HEK293 (cell line): ENCODE measurements at regions not wholly inside any gene's neighbourhood (a gene's known extent, or its start where the extent isn't known, plus 50 kb on each side); places are given as distances from the start of the nearest gene placed in this dataset.

ENCODE experiments used
- BCL11A ChIP-seq: fragments of 450-650 bp; formaldehyde crosslinking; IDR thresholded peaks from 2 replicates; pipeline ENCODE4 v1.5.1; 2016; ENCODE audit warnings: low read depth, missing biosample characterization, missing genetic modification characterization
- SP2 ChIP-seq: fragments of 450-650 bp; formaldehyde crosslinking; IDR thresholded peaks from 2 replicates; pipeline ENCODE4 v1.5.1; 2016; ENCODE audit warnings: missing biosample characterization, missing genetic modification characterization
- WT1 ChIP-seq: fragments of 450-650 bp; formaldehyde crosslinking; IDR thresholded peaks from 2 replicates; pipeline ENCODE4 v1.5.1; 2016; ENCODE audit warnings: missing biosample characterization, missing genetic modification characterization
- ZNF274 ChIP-seq, 2 experiments: fragments of 200-500 bp in 1 of 2; fragments of 450-650 bp in 1 of 2; sonication (Bioruptor generic) in 1 of 2; formaldehyde crosslinking in 1 of 2; IDR thresholded peaks; 2 replicates each; pipeline versions ENCODE4 v1.5.1 to v1.6.1; 2014 to 2016; ENCODE audit warnings: borderline replicate concordance in 1 of 2, inconsistent platforms in 1 of 2, low read length in 1 of 2, missing biosample characterization in 1 of 2, missing genetic modification characterization in 1 of 2
- ZNF530 ChIP-seq: fragments of 450-650 bp; formaldehyde crosslinking; IDR thresholded peaks from 2 replicates; pipeline ENCODE4 v1.5.1; 2016; ENCODE audit warnings: low read depth, missing biosample characterization, missing genetic modification characterization
- TF ChIP-seq, protein P1 (sequence below): fragments of 450-650 bp; formaldehyde crosslinking; IDR thresholded peaks from 2 replicates; pipeline ENCODE4 v1.5.1; 2016; ENCODE audit warnings: missing biosample characterization, missing genetic modification characterization
- TF ChIP-seq, protein P2 (sequence below): fragments of 450-650 bp; formaldehyde crosslinking; IDR thresholded peaks from 2 replicates; pipeline ENCODE4 v1.5.1; 2016; ENCODE audit warnings: missing biosample characterization, missing genetic modification characterization

DNA sequence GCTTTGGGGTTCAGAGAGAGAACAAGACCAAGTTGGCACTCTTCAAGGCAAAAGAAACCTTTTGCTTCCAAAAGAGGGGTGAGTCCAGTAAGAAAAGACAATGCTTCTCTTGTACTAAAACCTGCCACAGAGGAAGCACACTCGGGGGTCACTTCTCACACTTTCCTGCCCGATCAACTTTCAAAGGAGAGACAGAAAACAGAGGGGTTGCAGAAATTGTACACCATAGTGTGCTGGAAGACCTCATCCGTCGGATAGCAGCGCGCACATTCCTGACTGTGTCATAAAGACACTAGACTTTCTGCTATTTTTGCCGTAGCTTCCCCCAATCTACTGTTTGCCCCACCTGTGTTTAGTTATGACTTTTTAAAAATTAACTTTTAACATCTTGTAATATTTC is 66.9 kb downstream of the OR2K2 start:
- TF ChIP-seq, protein P1, sequence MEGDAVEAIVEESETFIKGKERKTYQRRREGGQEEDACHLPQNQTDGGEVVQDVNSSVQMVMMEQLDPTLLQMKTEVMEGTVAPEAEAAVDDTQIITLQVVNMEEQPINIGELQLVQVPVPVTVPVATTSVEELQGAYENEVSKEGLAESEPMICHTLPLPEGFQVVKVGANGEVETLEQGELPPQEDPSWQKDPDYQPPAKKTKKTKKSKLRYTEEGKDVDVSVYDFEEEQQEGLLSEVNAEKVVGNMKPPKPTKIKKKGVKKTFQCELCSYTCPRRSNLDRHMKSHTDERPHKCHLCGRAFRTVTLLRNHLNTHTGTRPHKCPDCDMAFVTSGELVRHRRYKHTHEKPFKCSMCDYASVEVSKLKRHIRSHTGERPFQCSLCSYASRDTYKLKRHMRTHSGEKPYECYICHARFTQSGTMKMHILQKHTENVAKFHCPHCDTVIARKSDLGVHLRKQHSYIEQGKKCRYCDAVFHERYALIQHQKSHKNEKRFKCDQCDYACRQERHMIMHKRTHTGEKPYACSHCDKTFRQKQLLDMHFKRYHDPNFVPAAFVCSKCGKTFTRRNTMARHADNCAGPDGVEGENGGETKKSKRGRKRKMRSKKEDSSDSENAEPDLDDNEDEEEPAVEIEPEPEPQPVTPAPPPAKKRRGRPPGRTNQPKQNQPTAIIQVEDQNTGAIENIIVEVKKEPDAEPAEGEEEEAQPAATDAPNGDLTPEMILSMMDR: no peak
- TF ChIP-seq SP2 (tag by site-specific recombination) (no peak), BCL11A (tag by site-specific recombination) (no peak), ZNF274 (IDR thresholded peaks at IDR 0.05; ENCODE audit: low read length) (no peak), ZNF274 (tag by site-specific recombination; IDR thresholded peaks at IDR 0.05; ENCODE audit: borderline replicate concordance) (no peak), WT1 (tag by site-specific recombination) (no peak), ZNF530 (no peak)
- TF ChIP-seq, protein P2, sequence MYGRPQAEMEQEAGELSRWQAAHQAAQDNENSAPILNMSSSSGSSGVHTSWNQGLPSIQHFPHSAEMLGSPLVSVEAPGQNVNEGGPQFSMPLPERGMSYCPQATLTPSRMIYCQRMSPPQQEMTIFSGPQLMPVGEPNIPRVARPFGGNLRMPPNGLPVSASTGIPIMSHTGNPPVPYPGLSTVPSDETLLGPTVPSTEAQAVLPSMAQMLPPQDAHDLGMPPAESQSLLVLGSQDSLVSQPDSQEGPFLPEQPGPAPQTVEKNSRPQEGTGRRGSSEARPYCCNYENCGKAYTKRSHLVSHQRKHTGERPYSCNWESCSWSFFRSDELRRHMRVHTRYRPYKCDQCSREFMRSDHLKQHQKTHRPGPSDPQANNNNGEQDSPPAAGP (tag by site-specific recombination): no peak
